GM10266 (cell line): ENCODE measurements at regions not wholly inside any gene's neighbourhood (a gene's known extent, or its start where the extent isn't known, plus 50 kb on each side); places are given as distances from the start of the nearest gene placed in this dataset.

Source experiments
- DNase-seq: peaks from one replicate; pipeline ENCODE4 v3.0.0; 2012; ENCODE audit errors: extremely low spot score
- CTCF ChIP-seq: IDR thresholded peaks from 2 replicates; pipeline ENCODE4 v1.5.1; 2012; ENCODE audit warnings: mild to moderate bottlenecking, low read depth; ENCODE audit not compliant: control insufficient read depth, insufficient read depth; ENCODE audit errors: missing control alignments

DNA sequence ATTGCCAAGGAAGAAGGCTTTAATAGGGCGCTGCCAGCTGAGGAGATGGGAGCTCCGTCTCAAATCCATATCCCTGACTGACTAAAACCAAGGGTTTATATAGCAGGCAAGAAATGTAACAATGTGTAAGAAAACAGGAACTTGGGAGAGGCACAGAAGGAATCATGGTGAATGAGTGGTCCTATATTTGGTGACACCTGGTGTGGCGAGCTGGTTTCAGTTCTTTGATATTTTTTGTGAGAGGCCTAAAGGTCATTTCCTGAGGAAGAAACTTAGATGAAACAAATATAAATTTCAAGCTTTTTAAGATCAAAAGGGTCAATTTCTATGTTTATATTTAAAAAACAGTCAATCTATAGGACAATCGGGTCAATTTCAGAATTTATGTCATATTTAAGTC lies 826.3 kb downstream of the SLITRK6 start:
- no peak for TF ChIP-seq CTCF
- DNase-seq, result no peak

DNA sequence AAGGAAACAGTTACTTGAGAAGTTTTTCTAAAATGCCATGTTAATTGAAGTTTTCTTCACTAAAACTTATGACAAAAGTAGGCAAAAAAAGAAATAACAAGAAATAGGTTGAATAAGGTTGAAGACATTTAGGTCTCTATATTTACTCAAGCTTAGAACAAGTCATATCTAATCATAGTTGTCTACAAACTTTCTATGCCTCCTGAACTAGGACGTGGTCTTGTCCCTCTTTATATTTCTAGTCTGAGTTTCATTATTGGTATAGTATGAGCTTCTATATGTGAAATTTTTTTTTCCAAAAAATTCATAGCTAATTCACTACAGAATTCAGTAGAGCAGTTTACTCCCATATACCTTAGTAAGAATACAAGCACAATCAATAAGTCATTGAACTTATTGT lies 836.4 kb downstream of the SLITRK6 start:
- no peak for TF ChIP-seq CTCF
- DNase-seq, result no peak

- DNase-seq, result no peak
- TF ChIP-seq CTCF, result no peak
Measured at GRCh38 chr13:84962141-84962750, 837.0 kb downstream of the SLITRK6 start.

- no peak for TF ChIP-seq CTCF
- no peak for DNase-seq
Measured at GRCh38 chr13:84961023-84961422, 838.2 kb downstream of the SLITRK6 start.

DNA sequence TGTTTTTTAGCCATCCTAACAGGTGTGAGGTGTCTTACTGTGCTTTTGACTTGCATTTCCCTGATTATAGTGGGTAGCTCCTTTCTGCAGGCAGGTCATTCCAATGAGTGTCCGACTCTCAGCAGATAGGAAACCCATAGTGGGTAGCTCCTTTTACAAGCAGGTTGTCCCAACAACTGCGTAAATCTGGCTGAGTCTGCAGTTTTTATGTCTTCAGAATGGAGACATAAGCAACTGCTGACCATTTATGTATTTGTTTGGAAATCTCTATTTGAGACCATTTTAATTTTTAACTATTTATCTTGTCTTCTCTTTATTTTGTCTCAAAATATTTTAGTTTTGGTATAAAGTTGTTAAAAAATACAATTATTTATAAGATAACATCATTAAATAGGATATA lies 839.4 kb downstream of the SLITRK6 start:
- DNase-seq, result no peak
- TF ChIP-seq CTCF, result no peak

GRCh38 chr13:84954636-84955035 lies 844.6 kb downstream of the SLITRK6 start:
- DNase-seq, result no peak
- no peak for TF ChIP-seq CTCF

DNA sequence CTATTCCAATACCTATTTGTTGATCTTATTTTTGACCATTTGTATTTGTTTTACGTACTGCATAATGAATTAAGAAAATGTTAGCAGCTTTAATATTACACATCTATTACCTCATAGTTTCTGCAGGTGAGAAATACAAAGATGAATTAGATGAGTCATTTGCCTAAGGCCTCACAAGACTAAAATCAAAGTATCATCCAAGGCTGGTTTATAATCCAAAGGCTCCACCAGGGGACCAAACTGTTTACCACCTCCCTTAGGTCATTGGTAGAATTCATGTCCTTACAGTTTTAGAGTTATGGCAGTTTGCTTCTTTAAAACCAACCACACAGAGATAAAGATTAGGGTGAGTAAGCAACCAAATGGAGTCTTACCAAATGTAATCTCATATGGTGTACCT lies 848.1 kb downstream of the SLITRK6 start:
- DNase-seq, result no peak
- TF ChIP-seq CTCF, result no peak
